HepG2 (cell line): ENCODE measurements at regions not wholly inside any gene's neighbourhood (a gene's known extent, or its start where the extent isn't known, plus 50 kb on each side); places are given as distances from the start of the nearest gene placed in this dataset.

Source experiments
- ATAC-seq: fragments of 200-7000 bp; cut with Tn5 transposase; 3 replicates; pipeline ENCODE4 v1.9.1; 2020; ENCODE audit warnings: mild to moderate bottlenecking, moderate library complexity
- BruUV-seq: library from RNA; stranded (reverse); fragments of 400-500 nt; replicated peaks from 2 replicates; lab custom pipeline; 2021; lab: Mats Ljungman, UMichigan
- CTCF ChIA-PET: fragments of 300-600 bp; formaldehyde crosslinking; extraction: SDS; loops from one replicate; lab custom pipeline; 2021; ENCODE audit warnings: low total read pairs, inconsistent platforms, low intra/inter-chr PET ratio; lab: Yijun Ruan, JAX
- POLR2A ChIA-PET: fragments of 350-600 bp; sonication (Branson Sonifier 250); formaldehyde crosslinking; loops from one replicate; lab custom pipeline; 2020; ENCODE audit warnings: antibody characterized with exemption, inconsistent platforms; lab: Yijun Ruan, JAX
- DNase-seq: peaks from one replicate; pipeline ENCODE4 v3.0.0-alpha.2; 2015; ENCODE audit warnings: low spot score
- FAIRE-seq: peaks from 3 replicates; lab custom pipeline; 2011; peaks lifted over from hg19 to GRCh38; lab: Jason Lieb, UNC
- H2AFZ ChIP-seq: one replicate; pipeline ENCODE4 v1.6.1; 2011; ENCODE audit warnings: low read length, inconsistent platforms
- H3K27ac ChIP-seq: fragments of 300-600 bp; 3 replicates; pipeline ENCODE4 v1.8.0; 2011; ENCODE audit warnings: mixed run types, mild to moderate bottlenecking, mixed read lengths, low read length, inconsistent platforms; ENCODE audit not compliant: insufficient read depth; ENCODE audit errors: extremely low read length
- H3K27me3 ChIP-seq, 2 experiments: fragments of 200-600 bp in 1 of 2; 2 replicates in 1 of 2; 3 replicates in 1 of 2; pipeline versions ENCODE4 v1.6.0 to v1.8.0; 2011; ENCODE audit warnings: low read length in 2 of 2, mild to moderate bottlenecking in 2 of 2, moderate library complexity in 2 of 2, inconsistent platforms in 1 of 2; ENCODE audit not compliant: insufficient read depth in 2 of 2, control insufficient read depth in 1 of 2
- H3K36me3 ChIP-seq, 2 experiments: fragments of 200-600 bp in 1 of 2; replicated peaks in 1 of 2; 2 replicates in 1 of 2; 3 replicates in 1 of 2; pipeline versions ENCODE4 v1.5.1 to v1.8.0; 2011; ENCODE audit warnings: low read length in 2 of 2, inconsistent platforms in 1 of 2; ENCODE audit not compliant: insufficient read depth in 2 of 2, control insufficient read depth in 1 of 2
- H3K4me1 ChIP-seq: 2 replicates; pipeline ENCODE4 v1.5.1; 2012; ENCODE audit warnings: low read length, inconsistent platforms; ENCODE audit not compliant: insufficient read depth
- H3K4me2 ChIP-seq: 2 replicates; pipeline ENCODE4 v1.6.0; 2011; ENCODE audit warnings: low read depth, low read length, inconsistent platforms
- H3K4me3 ChIP-seq, 3 experiments: fragments of 200-600 bp in 1 of 3; sonication (generic), shearing (Covaris generic) in 1 of 3; replicated peaks in 1 of 3; 2 replicates each; pipeline ENCODE4 v1.5.1; 2011 to 2016; ENCODE audit warnings: low read length in 3 of 3, inconsistent platforms in 2 of 3, low read depth in 2 of 3, mild to moderate bottlenecking in 2 of 3, control low read depth in 1 of 3, mixed read lengths in 1 of 3; ENCODE audit not compliant: insufficient read depth in 1 of 3
- H3K79me2 ChIP-seq: one replicate; pipeline ENCODE4 v1.6.1; 2011; ENCODE audit warnings: low read length, inconsistent platforms; ENCODE audit not compliant: insufficient read depth
- H3K9ac ChIP-seq: 2 replicates; pipeline ENCODE4 v1.6.0; 2011; ENCODE audit warnings: mild to moderate bottlenecking, low read depth, low read length, inconsistent platforms; ENCODE audit not compliant: insufficient read depth
- H3K9me3 ChIP-seq: 2 replicates; pipeline ENCODE4 v1.5.1; 2012; ENCODE audit warnings: mild to moderate bottlenecking, low read length
- H4K20me1 ChIP-seq: 2 replicates; pipeline ENCODE4 v1.6.0; 2011; ENCODE audit warnings: inconsistent platforms, mild to moderate bottlenecking, low read length, moderate library complexity; ENCODE audit not compliant: insufficient read depth
- ATF6 ChIP-seq: sonication (generic); formaldehyde crosslinking; conservative IDR thresholded peaks from 2 replicates; pipeline ENCODE4 v1.4.0; 2020; ENCODE audit warnings: missing genetic modification reagents
- ZNF280B ChIP-seq: sonication (generic); formaldehyde crosslinking; IDR thresholded peaks from 2 replicates; pipeline ENCODE4 v1.5.0; 2020; ENCODE audit warnings: missing genetic modification reagents, mild to moderate bottlenecking, borderline replicate concordance
- ZNF446 ChIP-seq: sonication (generic); formaldehyde crosslinking; IDR thresholded peaks from 2 replicates; pipeline ENCODE4 v1.5.0; 2020; ENCODE audit warnings: mild to moderate bottlenecking, missing genetic modification reagents
- WGBS: methylation state at CpG from one replicate; pipeline ENCODE4 v1.1.6; 2017; ENCODE audit warnings: low lambda C conversion rate; 5-methylcytosine and 5-hydroxymethylcytosine counted together
- in situ Hi-C: cut with HindIII; loops from 2 replicates; pipeline ENCODE4 v1.10.0; 2017; ENCODE audit warnings: low pct_unique_long_range_greater_than_20kb; ENCODE audit not compliant: extremely low pct_ligation_motif_present
- intact Hi-C: fragments of 100-400 bp; cut with micrococcal nuclease; formaldehyde crosslinking; loops from one replicate; pipeline ENCODE4 v1.10.0; 2022; ENCODE audit not compliant: unreplicated experiment

- TF ChIP-seq ATF6 (CRISPR knock-in tag) (no peak), ZNF446 (no peak)
Observed at GRCh38 chr7:68043546-68043945, 1046.9 kb downstream of the TYW1 start (continued).

- BruUV-seq = no TSS peak
- in situ Hi-C loops = no loop called here
Observed at GRCh38 chr7:68050627-68051026, 1054.0 kb downstream of the TYW1 start.

More at GRCh38 chr7:68050627-68051026, 1054.0 kb downstream of the TYW1 start:
- TF ChIP-seq ZNF280B = no peak
- no peaks in the 10 kb centered on the region for H4K20me1 ChIP-seq
- ATAC-seq (no peak), FAIRE-seq (no peak), DNase-seq (no peak)
- no peak overlapping the region for H3K4me3 ChIP-seq
- no peak overlapping the region for H3K27ac ChIP-seq
- no peaks in the 10 kb centered on the region for H3K27me3 ChIP-seq
- no peaks in the 10 kb centered on the region for H3K79me2 ChIP-seq
- H3K4me1 ChIP-seq = no peaks in the 10 kb centered on the region
- ChIA-PET POLR2A (no interaction called here), CTCF (no interaction called here)
- H2AFZ ChIP-seq = no peak overlapping the region
- H3K9me3 ChIP-seq = no peaks in the 10 kb centered on the region
- no peaks in the 10 kb centered on the region for H3K36me3 ChIP-seq
- intact Hi-C loops = no loop called here
- H3K9ac ChIP-seq = no peak overlapping the region
- 50% methylated on average over 9 of the region's 9 CpGs for WGBS
- no peak overlapping the region for H3K4me2 ChIP-seq
